Epithelial cell of prostate (primary cell): ENCODE measurements at regions not wholly inside any gene's neighbourhood (a gene's known extent, or its start where the extent isn't known, plus 50 kb on each side); places are given as distances from the start of the nearest gene placed in this dataset.

ENCODE experiments used
- DNase-seq: peaks from one replicate; pipeline ENCODE4 v3.0.0-alpha.2; 2011; ENCODE audit warnings: low read depth, low spot score
- H3K27ac ChIP-seq: fragments of 450-650 bp; 2 replicates; pipeline ENCODE4 v1.5.1; 2017; ENCODE audit warnings: mild to moderate bottlenecking

GRCh38 chr17:36808180-36808661 is 129.1 kb upstream of the LHX1 start:
- DNase-seq = no peak
- H3K27ac ChIP-seq = no peak overlapping the region

- no peak overlapping the region for H3K27ac ChIP-seq
- no peak for DNase-seq
Observed at GRCh38 chr17:36812762-36813161, 124.5 kb upstream of the LHX1 start.

- no peak for DNase-seq
- H3K27ac ChIP-seq = no peak overlapping the region
Observed at GRCh38 chr17:36813357-36813756, 123.9 kb upstream of the LHX1 start.

- no peak overlapping the region for H3K27ac ChIP-seq
- no peak for DNase-seq
Observed at GRCh38 chr17:36813957-36814563, 123.2 kb upstream of the LHX1 start.

- DNase-seq = no peak
- no peak overlapping the region for H3K27ac ChIP-seq
Observed at GRCh38 chr17:36814958-36815357, 122.3 kb upstream of the LHX1 start.

- no peak overlapping the region for H3K27ac ChIP-seq
- DNase-seq = no peak
Observed at GRCh38 chr17:36816214-36816906, 120.9 kb upstream of the LHX1 start.

GRCh38 chr17:36816907-36817288 is 120.4 kb upstream of the LHX1 start:
- DNase-seq = no peak
- H3K27ac ChIP-seq = no peak overlapping the region

GRCh38 chr17:36817483-36818048 is 119.7 kb upstream of the LHX1 start:
- no peak overlapping the region for H3K27ac ChIP-seq
- DNase-seq = no peak

- no peak for DNase-seq
- no peak overlapping the region for H3K27ac ChIP-seq
Observed at GRCh38 chr17:36818134-36818825, 119.0 kb upstream of the LHX1 start.

GRCh38 chr17:36823850-36824677 is 113.2 kb upstream of the LHX1 start:
- H3K27ac ChIP-seq = no peak overlapping the region
- no peak for DNase-seq

GRCh38 chr17:36824678-36825101 is 112.6 kb upstream of the LHX1 start:
- peak; percentile 44 for DNase-seq
- no peak overlapping the region for H3K27ac ChIP-seq

- no peak overlapping the region for H3K27ac ChIP-seq
- no peak for DNase-seq
Observed at GRCh38 chr17:36825113-36825512, 112.2 kb upstream of the LHX1 start.

GRCh38 chr17:36825521-36825920 is 111.8 kb upstream of the LHX1 start:
- no peak overlapping the region for H3K27ac ChIP-seq
- DNase-seq = no peak

GRCh38 chr17:36825951-36826350 is 111.3 kb upstream of the LHX1 start:
- no peak for DNase-seq
- H3K27ac ChIP-seq = no peak overlapping the region

GRCh38 chr17:36827081-36827480 is 110.2 kb upstream of the LHX1 start:
- no peak for DNase-seq
- H3K27ac ChIP-seq = no peak overlapping the region

GRCh38 chr17:36829676-36830075 is 107.6 kb upstream of the LHX1 start:
- DNase-seq = no peak
- H3K27ac ChIP-seq = no peak overlapping the region

- no peak overlapping the region for H3K27ac ChIP-seq
- DNase-seq = no peak
Observed at GRCh38 chr17:36833279-36833678, 104.0 kb upstream of the LHX1 start.

- no peak for DNase-seq
- H3K27ac ChIP-seq = no peak overlapping the region
Observed at GRCh38 chr17:36835036-36835435, 102.2 kb upstream of the LHX1 start.

GRCh38 chr17:36837195-36837938 is 99.9 kb upstream of the LHX1 start:
- no peak overlapping the region for H3K27ac ChIP-seq
- no peak for DNase-seq

- H3K27ac ChIP-seq = no peak overlapping the region
- DNase-seq = no peak
Observed at GRCh38 chr17:36837939-36838272, 99.4 kb upstream of the LHX1 start.
